ENCODE measurements at regions not wholly inside any gene's neighbourhood (a gene's known extent, or its start where the extent isn't known, plus 50 kb on each side); places are given as distances from the start of the nearest gene placed in this dataset.
"Not testable (repeated sequence)": the region's sequence is repeated elsewhere in the genome, so short reads cannot be mapped to it uniquely, and the experiment has no call there.

DNA sequence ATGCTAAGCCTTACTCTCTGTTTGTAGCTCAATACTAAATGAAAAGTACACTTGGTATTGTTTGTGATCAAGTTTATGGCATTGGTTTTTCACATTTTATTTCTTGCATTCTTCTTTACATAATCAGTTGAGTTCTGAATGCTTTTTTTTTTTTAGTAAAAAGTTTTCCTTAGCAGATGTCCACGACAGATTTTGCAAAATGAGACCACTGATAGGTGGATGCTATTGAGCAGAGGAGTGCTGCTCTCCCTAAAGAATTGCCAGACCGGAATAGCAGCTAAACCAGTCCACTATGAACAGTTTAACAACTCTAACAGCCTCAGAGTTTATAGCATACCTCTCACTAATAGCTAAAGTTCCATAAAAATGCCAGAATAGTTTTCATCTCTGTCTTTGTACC is 225.1 kb upstream of the CACNA2D1 start:
- Mint-ChIP-seq H3K4me3 (no peak overlapping the region), H3K9me3 (peaks cover 0 to 3% (median 0%) of the 10 kb centered on the region in 3 donors), H3K27ac (no peak overlapping the region), H3K27me3 (no peaks in the 10 kb centered on the region), H3K4me1 (no peaks in the 10 kb centered on the region), H3K36me3 (no peaks in the 10 kb centered on the region)

GRCh38 chr7:82665966-82666507 is 222.5 kb upstream of the CACNA2D1 start:
- Mint-ChIP-seq H3K4me1 (peaks cover 0 to 1% (median 0%) of the 10 kb centered on the region in 3 donors), H3K36me3 (no peaks in the 10 kb centered on the region), H3K27ac (no peak overlapping the region), H3K27me3 (no peaks in the 10 kb centered on the region), H3K9me3 (peaks cover 2 to 3% (median 3%) of the 10 kb centered on the region in 3 donors), H3K4me3 (no peak overlapping the region)

- no peaks in the 10 kb centered on the region for H3K27me3 Mint-ChIP-seq
- no peaks in the 10 kb centered on the region for H3K36me3 Mint-ChIP-seq
- H3K27ac Mint-ChIP-seq: no peak overlapping the region
- H3K4me1 Mint-ChIP-seq: no peaks in the 10 kb centered on the region
- no peak overlapping the region for H3K4me3 Mint-ChIP-seq
- H3K9me3 Mint-ChIP-seq: peaks cover 3 to 28% (median 16%) of the 10 kb centered on the region in 3 donors
These were observed 212.4 kb upstream of the CACNA2D1 start for GRCh38 chr7:82655965-82656364.

GRCh38 chr7:82650095-82650494 is 206.5 kb upstream of the CACNA2D1 start:
- not testable (repeated sequence) for H3K4me3 Mint-ChIP-seq, H3K9me3 Mint-ChIP-seq, H3K27ac Mint-ChIP-seq, H3K36me3 Mint-ChIP-seq, H3K4me1 Mint-ChIP-seq, H3K27me3 Mint-ChIP-seq

GRCh38 chr7:82633592-82633991 is 190.0 kb upstream of the CACNA2D1 start:
- no peaks in the 10 kb centered on the region for H3K4me1 Mint-ChIP-seq
- peaks cover 2 to 6% (median 4%) of the 10 kb centered on the region in 3 donors for H3K9me3 Mint-ChIP-seq
- H3K27ac Mint-ChIP-seq: no peak overlapping the region
- H3K4me3 Mint-ChIP-seq: no peak overlapping the region
- no peaks in the 10 kb centered on the region for H3K27me3 Mint-ChIP-seq
- H3K36me3 Mint-ChIP-seq: no peaks in the 10 kb centered on the region

GRCh38 chr7:82631998-82632397 is 188.4 kb upstream of the CACNA2D1 start:
- H3K27me3 Mint-ChIP-seq: no peaks in the 10 kb centered on the region
- H3K27ac Mint-ChIP-seq: no peak overlapping the region
- no peaks in the 10 kb centered on the region for H3K36me3 Mint-ChIP-seq
- H3K4me1 Mint-ChIP-seq: no peaks in the 10 kb centered on the region
- H3K4me3 Mint-ChIP-seq: no peak overlapping the region
- peaks cover 2 to 6% (median 4%) of the 10 kb centered on the region in 3 donors for H3K9me3 Mint-ChIP-seq

DNA sequence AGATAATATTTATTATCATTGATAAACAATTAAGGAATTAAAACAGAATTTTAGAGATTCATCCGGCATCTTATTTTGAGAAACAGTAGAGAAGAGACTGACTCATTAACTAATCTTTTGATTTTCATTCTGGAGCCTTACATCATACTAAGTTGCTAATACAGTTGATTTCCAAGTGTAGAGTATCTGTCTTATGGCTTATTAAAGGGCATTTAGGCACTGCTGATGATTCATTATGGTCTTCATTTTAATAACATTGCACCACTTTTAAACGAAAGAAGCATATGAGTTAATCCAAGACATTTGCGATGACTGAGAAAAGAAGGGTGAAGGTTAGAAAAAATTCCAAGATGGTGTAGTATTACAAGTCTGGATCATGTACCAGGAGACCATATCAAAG is 186.0 kb upstream of the CACNA2D1 start:
- Mint-ChIP-seq H3K4me3 (no peak overlapping the region), H3K27me3 (no peaks in the 10 kb centered on the region), H3K27ac (no peak overlapping the region), H3K36me3 (no peaks in the 10 kb centered on the region), H3K9me3 (peaks cover 0 to 6% (median 4%) of the 10 kb centered on the region in 3 donors), H3K4me1 (no peaks in the 10 kb centered on the region)

DNA sequence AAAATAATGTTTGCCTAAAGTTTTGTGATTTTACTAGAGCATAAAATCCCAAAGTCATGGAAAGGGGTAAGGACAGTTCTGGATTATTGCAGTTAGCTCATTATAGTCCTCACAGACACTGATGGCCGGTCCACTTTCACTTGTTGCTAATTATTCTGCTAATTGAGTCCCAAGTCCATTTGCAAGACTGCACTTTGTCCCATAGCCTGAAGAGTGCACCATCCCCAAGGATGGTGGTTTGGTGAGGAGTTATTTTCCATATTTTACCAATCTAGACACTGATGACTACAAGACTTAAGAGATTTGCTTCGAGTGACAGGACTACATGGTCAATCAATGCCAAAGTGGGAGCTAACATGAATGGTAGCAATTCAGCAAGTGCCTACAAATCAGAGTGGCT is 181.8 kb upstream of the CACNA2D1 start:
- Mint-ChIP-seq H3K36me3 (no peaks in the 10 kb centered on the region), H3K27me3 (no peaks in the 10 kb centered on the region), H3K4me3 (no peak overlapping the region), H3K27ac (no peak overlapping the region), H3K9me3 (peaks cover 0 to 6% (median 4%) of the 10 kb centered on the region in 3 donors), H3K4me1 (no peaks in the 10 kb centered on the region)

- Mint-ChIP-seq H3K4me1 (no peaks in the 10 kb centered on the region), H3K4me3 (no peak overlapping the region), H3K9me3 (peaks cover 0 to 6% (median 4%) of the 10 kb centered on the region in 3 donors), H3K27ac (no peak overlapping the region), H3K27me3 (no peaks in the 10 kb centered on the region), H3K36me3 (no peaks in the 10 kb centered on the region)
These were observed 181.4 kb upstream of the CACNA2D1 start for GRCh38 chr7:82624965-82625364.

DNA sequence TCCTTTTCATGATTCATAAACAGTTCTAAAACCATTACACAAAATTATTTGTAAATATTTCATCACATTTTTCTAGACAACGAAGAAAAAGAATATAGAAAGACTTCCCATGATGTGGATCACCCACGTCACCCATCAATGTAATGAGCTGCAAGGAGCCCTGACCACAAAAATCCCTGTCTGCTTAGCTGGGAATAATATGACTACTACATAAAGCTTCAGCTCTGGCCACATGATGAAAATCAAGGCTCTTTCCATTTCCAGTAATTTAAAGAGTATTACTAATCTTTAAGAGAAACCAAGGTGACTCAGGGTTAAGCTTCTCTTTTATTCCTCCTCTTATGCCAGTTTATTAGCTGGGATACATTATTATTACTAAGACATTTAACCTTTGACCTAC is 180.8 kb upstream of the CACNA2D1 start:
- Mint-ChIP-seq H3K36me3 (no peaks in the 10 kb centered on the region), H3K27me3 (no peaks in the 10 kb centered on the region), H3K4me3 (no peak overlapping the region), H3K27ac (no peak overlapping the region), H3K9me3 (peaks cover 0 to 2% (median 2%) of the 10 kb centered on the region in 3 donors), H3K4me1 (no peaks in the 10 kb centered on the region)

DNA sequence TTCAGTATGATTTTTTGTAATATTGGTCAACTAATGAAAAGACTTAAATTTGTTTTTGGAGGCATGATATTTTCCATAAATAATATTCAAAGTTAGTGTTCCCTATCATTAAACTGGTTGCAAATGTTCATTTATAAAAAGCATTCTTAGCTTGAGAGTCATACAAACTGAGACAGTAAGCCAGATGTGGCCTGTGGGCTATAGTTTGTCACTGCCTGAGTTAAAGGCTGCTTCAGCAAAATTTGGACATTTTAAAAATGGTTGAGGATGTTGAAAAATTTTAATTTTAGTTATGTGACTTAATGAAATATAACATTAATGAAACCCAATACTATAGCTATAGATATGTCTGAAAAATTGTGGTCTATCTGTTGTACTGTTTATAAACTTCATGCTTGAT is 180.2 kb upstream of the CACNA2D1 start:
- H3K9me3 Mint-ChIP-seq: peaks cover 0 to 2% (median 0%) of the 10 kb centered on the region in 3 donors
- no peak overlapping the region for H3K4me3 Mint-ChIP-seq
- no peaks in the 10 kb centered on the region for H3K4me1 Mint-ChIP-seq
- H3K36me3 Mint-ChIP-seq: no peaks in the 10 kb centered on the region
- no peaks in the 10 kb centered on the region for H3K27me3 Mint-ChIP-seq
- no peak overlapping the region for H3K27ac Mint-ChIP-seq

DNA sequence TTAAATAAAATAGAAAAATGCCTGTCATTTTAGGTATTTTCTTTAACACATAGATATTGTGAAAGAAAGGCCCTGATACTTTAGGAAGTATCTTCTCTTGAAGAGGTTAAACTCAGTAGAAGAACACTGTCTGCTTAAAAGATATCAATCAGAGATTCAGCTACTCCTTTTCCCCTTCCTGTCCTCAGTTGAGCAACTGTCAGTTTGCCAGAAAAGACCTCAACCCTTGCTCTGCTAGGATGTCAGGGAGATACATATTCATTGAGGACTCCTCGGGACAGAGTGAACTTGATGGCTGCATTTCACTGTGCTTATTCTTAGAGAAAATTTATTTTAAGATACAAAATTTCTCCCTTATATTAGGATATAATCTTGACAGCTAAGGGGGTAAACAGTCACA is 173.6 kb upstream of the CACNA2D1 start:
- Mint-ChIP-seq H3K27me3 (no peaks in the 10 kb centered on the region), H3K4me1 (no peaks in the 10 kb centered on the region), H3K9me3 (peaks cover 0 to 10% (median 2%) of the 10 kb centered on the region in 3 donors), H3K27ac (no peak overlapping the region), H3K4me3 (no peak overlapping the region), H3K36me3 (no peaks in the 10 kb centered on the region)

GRCh38 chr7:82616059-82616728 is 172.6 kb upstream of the CACNA2D1 start:
- Mint-ChIP-seq H3K27ac (no peak overlapping the region), H3K27me3 (no peaks in the 10 kb centered on the region), H3K4me1 (no peaks in the 10 kb centered on the region), H3K36me3 (no peaks in the 10 kb centered on the region), H3K9me3 (peaks cover 0 to 9% (median 2%) of the 10 kb centered on the region in 3 donors), H3K4me3 (no peak overlapping the region)

- Mint-ChIP-seq H3K27ac (no peak overlapping the region), H3K9me3 (peaks cover 0 to 7% (median 2%) of the 10 kb centered on the region in 3 donors), H3K27me3 (no peaks in the 10 kb centered on the region), H3K36me3 (no peaks in the 10 kb centered on the region), H3K4me1 (no peaks in the 10 kb centered on the region), H3K4me3 (no peak overlapping the region)
These were observed 171.9 kb upstream of the CACNA2D1 start for GRCh38 chr7:82615527-82615926.

DNA sequence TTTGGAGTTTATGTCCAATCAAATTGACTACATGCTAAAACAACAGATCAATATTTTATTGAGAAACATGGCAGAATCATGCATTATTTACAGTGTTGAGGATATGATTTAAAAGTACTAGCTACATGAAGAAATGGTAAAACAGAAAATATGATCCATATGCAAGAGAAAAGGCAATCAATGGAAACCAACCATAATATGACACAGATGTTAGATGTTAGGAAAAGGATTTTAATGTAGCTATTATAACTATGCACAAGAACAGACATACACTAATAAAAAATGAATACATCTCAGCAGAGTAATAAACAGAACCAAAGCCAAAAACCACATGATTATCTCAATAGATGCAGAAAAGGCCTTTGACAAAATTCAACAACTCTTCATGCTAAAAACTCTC is 166.2 kb upstream of the CACNA2D1 start:
- H3K9me3 Mint-ChIP-seq: peaks cover 0 to 6% (median 3%) of the 10 kb centered on the region in 3 donors

GRCh38 chr7:82605247-82605864 is 161.8 kb upstream of the CACNA2D1 start:
- Mint-ChIP-seq H3K9me3 (peaks cover 0 to 6% (median 1%) of the 10 kb centered on the region in 3 donors), H3K4me3 (no peak overlapping the region), H3K4me1 (no peaks in the 10 kb centered on the region), H3K27ac (no peak overlapping the region), H3K27me3 (no peaks in the 10 kb centered on the region), H3K36me3 (no peaks in the 10 kb centered on the region)

More for the DNA sequence above, 166.2 kb upstream of the CACNA2D1 start:
- Mint-ChIP-seq H3K4me1 (no peaks in the 10 kb centered on the region), H3K36me3 (no peaks in the 10 kb centered on the region), H3K4me3 (no peak overlapping the region), H3K27me3 (no peaks in the 10 kb centered on the region), H3K27ac (no peak overlapping the region)

Measured in IgD-negative memory B cell (primary cell).